Liver (tissue), 8 donors: ENCODE measurements at regions not wholly inside any gene's neighbourhood (a gene's known extent, or its start where the extent isn't known, plus 50 kb on each side); places are given as distances from the start of the nearest gene placed in this dataset.

Experiments used
- DNase-seq: peaks from one replicate; pipeline ENCODE4 v3.0.0-alpha.2; 2017; ENCODE audit warnings: low spot score
- H3K27ac ChIP-seq, 2 donors: one replicate each; pipeline ENCODE4 v1.7.0; 2013; ENCODE audit warnings: inconsistent platforms in 2 of 2, low read length in 2 of 2, control low read depth in 1 of 2, low read depth in 1 of 2, mild to moderate bottlenecking in 1 of 2
- H3K27me3 ChIP-seq, 4 donors: one replicate each; pipeline versions ENCODE4 v1.6.1 to v1.7.0; 2013; ENCODE audit warnings: low read length in 3 of 4, inconsistent platforms in 1 of 4, mild to moderate bottlenecking in 1 of 4, moderate library complexity in 1 of 4; ENCODE audit not compliant: control insufficient read depth in 4 of 4, insufficient read depth in 4 of 4
- H3K36me3 ChIP-seq, 4 donors: one replicate each; pipeline versions ENCODE4 v1.6.1 to v1.7.0; 2013; ENCODE audit warnings: low read length in 3 of 4, mild to moderate bottlenecking in 3 of 4, low read depth in 1 of 4, moderate library complexity in 1 of 4; ENCODE audit not compliant: control insufficient read depth in 4 of 4, insufficient read depth in 3 of 4
- H3K4me1 ChIP-seq, 4 donors: one replicate each; pipeline versions ENCODE4 v1.6.1 to v1.7.0; 2013; ENCODE audit warnings: low read length in 3 of 4, mild to moderate bottlenecking in 3 of 4, moderate library complexity in 1 of 4; ENCODE audit not compliant: control insufficient read depth in 4 of 4, insufficient read depth in 4 of 4
- H3K4me3 ChIP-seq, 3 donors: one replicate each; pipeline versions ENCODE4 v1.6.1 to v1.7.0; 2013; ENCODE audit warnings: low read length in 3 of 3, control low read depth in 1 of 3, low read depth in 1 of 3, mild to moderate bottlenecking in 1 of 3
- H3K9ac ChIP-seq, 2 donors: one replicate each; pipeline ENCODE4 v1.7.0; 2013; ENCODE audit warnings: low read length in 2 of 2, mild to moderate bottlenecking in 2 of 2, moderate library complexity in 2 of 2, control low read depth in 1 of 2, low read depth in 1 of 2
- H3K9me3 ChIP-seq, 4 donors: one replicate each; pipeline versions ENCODE4 v1.6.1 to v1.7.0; 2013; ENCODE audit warnings: low read length in 3 of 4; ENCODE audit not compliant: control insufficient read depth in 4 of 4
- ATF3 ChIP-seq: IDR thresholded peaks from 2 replicates; pipeline ENCODE4 v1.6.1; 2016; ENCODE audit warnings: antibody characterized with exemption
- CTCF ChIP-seq: fragments of 150-350 bp; IDR thresholded peaks from 2 replicates; pipeline ENCODE4 v1.5.1; 2017; ENCODE audit warnings: improper control_type of control experiment, low read depth, low read length; ENCODE audit not compliant: missing input control
- EGR1 ChIP-seq, 2 donors: IDR thresholded peaks; 2 replicates each; pipeline ENCODE4 v1.6.1; 2016 to 2018; ENCODE audit warnings: antibody characterized with exemption in 2 of 2, low read depth in 2 of 2
- FOXA1 ChIP-seq: IDR thresholded peaks from 2 replicates; pipeline ENCODE4 v1.6.1; 2016; ENCODE audit warnings: antibody characterized with exemption
- FOXA2 ChIP-seq: IDR thresholded peaks from 2 replicates; pipeline ENCODE4 v1.6.1; 2016; ENCODE audit warnings: antibody characterized with exemption
- GABPA ChIP-seq, 2 donors: IDR thresholded peaks in 1 of 2; conservative IDR thresholded peaks in 1 of 2; 2 replicates each; pipeline ENCODE4 v1.6.1; 2016; ENCODE audit warnings: antibody characterized with exemption in 2 of 2, mild to moderate bottlenecking in 1 of 2, moderate library complexity in 1 of 2
- HNF4A ChIP-seq, 2 donors: conservative IDR thresholded peaks; 2 replicates each; pipeline ENCODE4 v1.6.1; 2016; ENCODE audit warnings: antibody characterized with exemption in 2 of 2, mild to moderate bottlenecking in 2 of 2
- HNF4G ChIP-seq: IDR thresholded peaks from 2 replicates; pipeline ENCODE4 v1.6.1; 2016; ENCODE audit warnings: antibody characterized with exemption
- JUND ChIP-seq, 2 donors: IDR thresholded peaks; 2 replicates each; pipeline ENCODE4 v1.6.1; 2016; ENCODE audit warnings: antibody characterized with exemption in 2 of 2
- MAX ChIP-seq: IDR thresholded peaks from 2 replicates; pipeline ENCODE4 v1.6.1; 2016; ENCODE audit warnings: antibody characterized with exemption
- NR2F2 ChIP-seq: IDR thresholded peaks from 2 replicates; pipeline ENCODE4 v1.6.1; 2016; ENCODE audit warnings: antibody characterized with exemption
- RAD21 ChIP-seq, 2 donors: IDR thresholded peaks; 2 replicates each; pipeline ENCODE4 v1.6.1; 2016; ENCODE audit warnings: antibody characterized with exemption in 2 of 2, mild to moderate bottlenecking in 2 of 2
- REST ChIP-seq: IDR thresholded peaks from 2 replicates; pipeline ENCODE4 v1.6.1; 2016; ENCODE audit warnings: antibody characterized with exemption, mild to moderate bottlenecking
- RXRA ChIP-seq, 2 donors: IDR thresholded peaks; 2 replicates each; pipeline ENCODE4 v1.6.1; 2017 to 2018; ENCODE audit warnings: antibody characterized with exemption in 2 of 2, mild to moderate bottlenecking in 1 of 2
- SP1 ChIP-seq: IDR thresholded peaks from 2 replicates; pipeline ENCODE4 v1.6.1; 2018; ENCODE audit warnings: antibody characterized with exemption, mild to moderate bottlenecking
- TAF1 ChIP-seq: conservative IDR thresholded peaks from 2 replicates; pipeline ENCODE4 v1.6.1; 2016; ENCODE audit warnings: antibody characterized with exemption, mild to moderate bottlenecking
- YY1 ChIP-seq: IDR thresholded peaks from 2 replicates; pipeline ENCODE4 v1.6.1; 2016; ENCODE audit warnings: antibody characterized with exemption, mild to moderate bottlenecking
- ZBTB33 ChIP-seq: IDR thresholded peaks from 2 replicates; pipeline ENCODE4 v1.6.1; 2016; ENCODE audit warnings: antibody characterized with exemption
- WGBS: extraction: QIAGEN DNeasy Blood & Tissue Kit; methylation state at CpG from one replicate; pipeline ENCODE4 v1.1.7; 2013; 5-methylcytosine and 5-hydroxymethylcytosine counted together
- donor health status: healthy.
- donor health status: healthy.
- donor health status: healthy.
- donor health status: healthy.
- donor health status: healthy.

GRCh38 chr4:28702571-28702970 lies 1841.9 kb downstream of the STIM2 start:
- WGBS, result 53% methylated on average over 4 of the region's 4 CpGs
- Histone ChIP-seq H3K27me3 (peaks cover 0 to 3% (median 1%) of the 10 kb centered on the region in 4 donors), H3K4me3 (no peak overlapping the region), H3K9ac (no peak overlapping the region), H3K4me1 (no peaks in the 10 kb centered on the region), H3K27ac (no peak overlapping the region), H3K36me3 (no peaks in the 10 kb centered on the region), H3K9me3 (no peaks in the 10 kb centered on the region)
- TF ChIP-seq CTCF (no peak), YY1 (no peak), EGR1 (IDR thresholded peaks at IDR 0.05; ENCODE audit: low read depth in 2 of 2) (no peak), SP1 (no peak), RAD21 (IDR thresholded peaks at IDR 0.05) (no peak), ATF3 (no peak), RXRA (IDR thresholded peaks at IDR 0.05) (no peak), GABPA (IDR thresholded peaks at IDR 0.05 in 1 of 2, conservative IDR thresholded peaks at IDR 0.05 in 1 of 2) (no peak), FOXA2 (no peak)
- no peak for DNase-seq

- WGBS, result 45% methylated on average over 3 of the region's 3 CpGs
- Histone ChIP-seq H3K27me3 (peaks cover 0 to 2% (median 0%) of the 10 kb centered on the region in 4 donors), H3K4me3 (no peak overlapping the region), H3K4me1 (no peaks in the 10 kb centered on the region), H3K27ac (no peak overlapping the region), H3K9me3 (peaks cover 0 to 7% (median 0%) of the 10 kb centered on the region in 4 donors), H3K9ac (no peak overlapping the region), H3K36me3 (no peaks in the 10 kb centered on the region)
- no peak for DNase-seq
- TF ChIP-seq RAD21 (IDR thresholded peaks at IDR 0.05), result no peak
- TF ChIP-seq FOXA1, result no peak
- TF ChIP-seq TAF1, result no peak
- TF ChIP-seq RXRA (IDR thresholded peaks at IDR 0.05), result no peak
- no peak for TF ChIP-seq REST
- TF ChIP-seq HNF4G, result no peak
- no peak for TF ChIP-seq SP1
- no peak for TF ChIP-seq JUND (IDR thresholded peaks at IDR 0.05)
- no peak for TF ChIP-seq ATF3
- no peak for TF ChIP-seq FOXA2
- no peak for TF ChIP-seq GABPA (IDR thresholded peaks at IDR 0.05 in 1 of 2, conservative IDR thresholded peaks at IDR 0.05 in 1 of 2)
- no peak for TF ChIP-seq HNF4A (conservative IDR thresholded peaks at IDR 0.05)
- TF ChIP-seq MAX, result no peak
- no peak for TF ChIP-seq NR2F2
- no peak for TF ChIP-seq YY1
- TF ChIP-seq ZBTB33, result no peak
These were observed 1849.2 kb downstream of the STIM2 start for GRCh38 chr4:28709891-28710290.
